Loucy (cell line): ENCODE measurements at regions not wholly inside any gene's neighbourhood (a gene's known extent, or its start where the extent isn't known, plus 50 kb on each side); places are given as distances from the start of the nearest gene placed in this dataset.

Experiments used
- H2AFZ ChIP-seq: fragments of 200-600 bp; sonication (generic); 2 replicates; pipeline ENCODE4 v1.6.0; 2016; ENCODE audit warnings: antibody characterized with exemption, mild to moderate bottlenecking, low read length, moderate library complexity
- H3F3A ChIP-seq: fragments of 200-600 bp; 2 replicates; pipeline ENCODE4 v1.6.0; 2016; ENCODE audit warnings: antibody characterized with exemption, low read depth, mild to moderate bottlenecking
- H3K27me3 ChIP-seq: fragments of 200-600 bp; sonication (generic); 2 replicates; pipeline ENCODE4 v1.6.1; 2014; ENCODE audit warnings: low read length, mild to moderate bottlenecking; ENCODE audit not compliant: insufficient read depth, poor library complexity, severe bottlenecking
- H3K36me3 ChIP-seq: fragments of 200-600 bp; sonication (generic); 2 replicates; pipeline ENCODE4 v1.6.1; 2016; ENCODE audit warnings: low read length; ENCODE audit not compliant: insufficient read depth
- H3K4me1 ChIP-seq: fragments of 200-600 bp; sonication (generic); 2 replicates; pipeline ENCODE4 v1.5.1; 2014; ENCODE audit warnings: low read length, mild to moderate bottlenecking; ENCODE audit not compliant: insufficient read depth, poor library complexity, severe bottlenecking
- H3K4me2 ChIP-seq: fragments of 200-600 bp; sonication (generic); 2 replicates; pipeline ENCODE4 v1.6.0; 2014; ENCODE audit warnings: antibody characterized with exemption, low read length, low read depth, mild to moderate bottlenecking; ENCODE audit not compliant: poor library complexity, severe bottlenecking
- H3K4me3 ChIP-seq: fragments of 200-600 bp; sonication (generic); 2 replicates; pipeline ENCODE4 v1.5.1; 2014; ENCODE audit warnings: low read length, mild to moderate bottlenecking, mixed read lengths; ENCODE audit not compliant: poor library complexity, severe bottlenecking
- H3K79me2 ChIP-seq: fragments of 200-600 bp; sonication (generic); 2 replicates; pipeline ENCODE4 v1.6.1; 2014; ENCODE audit warnings: low read length; ENCODE audit not compliant: insufficient read depth
- H3K9ac ChIP-seq: fragments of 200-600 bp; sonication (generic); 2 replicates; pipeline ENCODE4 v1.6.0; 2014; ENCODE audit warnings: mild to moderate bottlenecking, low read depth, low read length, moderate library complexity; ENCODE audit not compliant: poor library complexity, severe bottlenecking
- H3K9me2 ChIP-seq: fragments of 200-600 bp; sonication (generic); replicated peaks from 2 replicates; pipeline ENCODE4 v1.6.1; 2016; ENCODE audit warnings: low read depth, low read length, mixed read lengths
- H3K9me3 ChIP-seq: fragments of 200-600 bp; sonication (generic); 2 replicates; pipeline ENCODE4 v1.6.1; 2014; ENCODE audit warnings: mild to moderate bottlenecking, antibody characterized with exemption, low read length, low read depth; ENCODE audit not compliant: insufficient read depth
- H4K20me1 ChIP-seq: fragments of 200-600 bp; sonication (generic); 2 replicates; pipeline ENCODE4 v1.6.0; 2014; ENCODE audit warnings: antibody characterized with exemption, low read length, mild to moderate bottlenecking; ENCODE audit not compliant: insufficient read depth, poor library complexity, severe bottlenecking
- EZH2phosphoT487 ChIP-seq: fragments of 200-600 bp; IDR thresholded peaks from 2 replicates; pipeline ENCODE4 v1.6.1; 2018; ENCODE audit warnings: antibody characterized with exemption, mild to moderate bottlenecking, moderate library complexity, borderline replicate concordance
- TF ChIP-seq, protein P1 (sequence below): fragments of 200-600 bp; sonication (generic); conservative IDR thresholded peaks from 2 replicates; pipeline ENCODE4 v1.5.1; 2014; ENCODE audit warnings: mild to moderate bottlenecking, antibody characterized with exemption, low read length

DNA sequence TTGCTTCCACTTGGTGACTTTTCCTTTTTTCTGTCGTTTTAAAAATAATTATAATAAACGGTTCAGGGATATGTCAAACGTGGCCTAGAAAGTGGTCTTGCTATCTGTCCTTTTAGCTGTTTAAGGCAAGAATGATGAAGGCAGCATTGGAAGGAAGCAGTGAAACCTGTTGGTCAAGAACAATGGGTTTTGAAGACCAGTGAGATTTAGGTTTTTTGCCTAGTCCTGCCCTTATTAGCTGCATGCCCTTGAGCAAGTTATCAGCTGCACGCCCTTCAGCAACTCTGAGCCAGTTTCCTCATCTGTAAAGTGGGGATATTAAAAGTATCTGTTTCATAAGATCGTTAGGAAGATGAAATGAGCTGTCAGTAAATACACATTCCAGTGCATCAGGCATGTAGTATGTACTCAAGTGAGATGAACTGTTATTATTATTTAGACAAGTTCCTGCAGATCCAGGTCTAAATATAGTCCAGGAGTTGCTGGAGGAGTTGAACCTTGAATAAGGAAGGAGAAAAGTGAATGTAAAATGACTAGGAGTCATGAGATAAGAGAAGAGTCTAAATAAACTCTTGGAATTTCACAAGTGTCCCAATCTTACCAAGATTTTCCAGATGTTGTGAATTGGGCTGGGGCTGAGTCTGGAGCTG is 90.8 kb upstream of the HSD17B12 start:
- Histone ChIP-seq H3K4me2 (no peak overlapping the region), H3K27me3 (no peaks in the 10 kb centered on the region), H3K9me2 (no peaks in the 10 kb centered on the region), H3K9me3 (no peaks in the 10 kb centered on the region), H3F3A (no peaks in the 10 kb centered on the region), H3K9ac (no peak overlapping the region), H4K20me1 (no peaks in the 10 kb centered on the region), H3K79me2 (no peaks in the 10 kb centered on the region), H3K36me3 (no peaks in the 10 kb centered on the region), H3K4me3 (no peak overlapping the region), H2AFZ (no peak overlapping the region), H3K4me1 (peaks cover 7% of the 10 kb centered on the region)
- no peak for TF ChIP-seq EZH2phosphoT487
- TF ChIP-seq, protein P1, sequence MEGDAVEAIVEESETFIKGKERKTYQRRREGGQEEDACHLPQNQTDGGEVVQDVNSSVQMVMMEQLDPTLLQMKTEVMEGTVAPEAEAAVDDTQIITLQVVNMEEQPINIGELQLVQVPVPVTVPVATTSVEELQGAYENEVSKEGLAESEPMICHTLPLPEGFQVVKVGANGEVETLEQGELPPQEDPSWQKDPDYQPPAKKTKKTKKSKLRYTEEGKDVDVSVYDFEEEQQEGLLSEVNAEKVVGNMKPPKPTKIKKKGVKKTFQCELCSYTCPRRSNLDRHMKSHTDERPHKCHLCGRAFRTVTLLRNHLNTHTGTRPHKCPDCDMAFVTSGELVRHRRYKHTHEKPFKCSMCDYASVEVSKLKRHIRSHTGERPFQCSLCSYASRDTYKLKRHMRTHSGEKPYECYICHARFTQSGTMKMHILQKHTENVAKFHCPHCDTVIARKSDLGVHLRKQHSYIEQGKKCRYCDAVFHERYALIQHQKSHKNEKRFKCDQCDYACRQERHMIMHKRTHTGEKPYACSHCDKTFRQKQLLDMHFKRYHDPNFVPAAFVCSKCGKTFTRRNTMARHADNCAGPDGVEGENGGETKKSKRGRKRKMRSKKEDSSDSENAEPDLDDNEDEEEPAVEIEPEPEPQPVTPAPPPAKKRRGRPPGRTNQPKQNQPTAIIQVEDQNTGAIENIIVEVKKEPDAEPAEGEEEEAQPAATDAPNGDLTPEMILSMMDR = no peak

DNA sequence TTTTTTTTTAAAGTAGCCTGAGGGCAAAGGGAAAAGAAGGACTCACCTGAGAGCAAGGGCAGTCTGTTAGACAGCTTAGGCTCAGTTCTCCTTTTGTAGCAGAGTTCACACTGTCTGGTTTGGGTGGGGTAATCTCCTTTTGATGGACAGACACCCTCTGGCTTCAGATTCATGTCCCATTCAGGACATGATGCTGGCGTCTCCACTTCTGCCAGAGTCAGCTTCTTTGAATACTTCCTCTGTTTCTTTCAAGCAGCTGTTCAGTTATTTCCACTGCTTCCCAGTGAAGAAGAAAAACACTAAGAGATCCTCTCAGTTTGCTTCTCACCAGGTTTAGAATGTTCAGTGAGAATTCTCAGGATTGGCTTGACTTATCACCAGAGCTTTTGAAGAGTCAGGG is 79.0 kb upstream of the HSD17B12 start:
- H3K79me2 ChIP-seq = no peaks in the 10 kb centered on the region
- H3K4me2 ChIP-seq = no peak overlapping the region
- H2AFZ ChIP-seq = no peak overlapping the region
- H3F3A ChIP-seq = no peaks in the 10 kb centered on the region
- no peak overlapping the region for H3K9ac ChIP-seq
- H3K4me3 ChIP-seq = no peak overlapping the region
- H3K4me1 ChIP-seq = no peaks in the 10 kb centered on the region
- TF ChIP-seq, protein P1 = no peak
- no peak for TF ChIP-seq EZH2phosphoT487
- H3K36me3 ChIP-seq = no peaks in the 10 kb centered on the region
- no peaks in the 10 kb centered on the region for H3K27me3 ChIP-seq
- H4K20me1 ChIP-seq = no peaks in the 10 kb centered on the region
- no peaks in the 10 kb centered on the region for H3K9me2 ChIP-seq
- H3K9me3 ChIP-seq = no peaks in the 10 kb centered on the region

DNA sequence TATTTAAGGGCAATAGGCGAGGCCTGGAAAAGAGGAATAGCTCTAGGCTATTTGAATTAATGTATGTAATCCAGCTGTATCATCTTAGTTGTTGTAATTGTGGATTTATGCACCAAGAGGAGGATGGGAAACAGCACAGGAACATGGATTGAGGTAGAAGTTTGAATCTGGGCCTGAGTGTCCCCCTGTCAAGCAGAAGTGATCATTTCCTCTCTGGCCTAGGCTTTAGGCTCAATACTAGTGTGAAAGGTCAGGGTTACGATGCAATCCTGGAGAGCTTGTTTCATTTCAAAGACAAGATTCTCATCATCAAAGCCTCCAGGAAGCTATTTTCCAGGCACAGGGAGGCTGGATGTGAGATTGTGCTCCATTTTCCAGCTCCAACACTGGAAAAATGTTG is 77.9 kb upstream of the HSD17B12 start:
- no peaks in the 10 kb centered on the region for H3K9me2 ChIP-seq
- no peak overlapping the region for H3K4me3 ChIP-seq
- H2AFZ ChIP-seq = no peak overlapping the region
- H3K4me1 ChIP-seq = no peaks in the 10 kb centered on the region
- H3F3A ChIP-seq = no peaks in the 10 kb centered on the region
- no peaks in the 10 kb centered on the region for H3K36me3 ChIP-seq
- no peaks in the 10 kb centered on the region for H3K27me3 ChIP-seq
- no peaks in the 10 kb centered on the region for H3K79me2 ChIP-seq
- H4K20me1 ChIP-seq = no peaks in the 10 kb centered on the region
- H3K9me3 ChIP-seq = no peaks in the 10 kb centered on the region
- no peak overlapping the region for H3K9ac ChIP-seq
- TF ChIP-seq, protein P1 = no peak
- no peak for TF ChIP-seq EZH2phosphoT487
- H3K4me2 ChIP-seq = no peak overlapping the region
